ENCODE measurements at regions not wholly inside any gene's neighbourhood (a gene's known extent, or its start where the extent isn't known, plus 50 kb on each side); places are given as distances from the start of the nearest gene placed in this dataset.
"Not testable (repeated sequence)": the region's sequence is repeated elsewhere in the genome, so short reads cannot be mapped to it uniquely, and the experiment has no call there.

DNA sequence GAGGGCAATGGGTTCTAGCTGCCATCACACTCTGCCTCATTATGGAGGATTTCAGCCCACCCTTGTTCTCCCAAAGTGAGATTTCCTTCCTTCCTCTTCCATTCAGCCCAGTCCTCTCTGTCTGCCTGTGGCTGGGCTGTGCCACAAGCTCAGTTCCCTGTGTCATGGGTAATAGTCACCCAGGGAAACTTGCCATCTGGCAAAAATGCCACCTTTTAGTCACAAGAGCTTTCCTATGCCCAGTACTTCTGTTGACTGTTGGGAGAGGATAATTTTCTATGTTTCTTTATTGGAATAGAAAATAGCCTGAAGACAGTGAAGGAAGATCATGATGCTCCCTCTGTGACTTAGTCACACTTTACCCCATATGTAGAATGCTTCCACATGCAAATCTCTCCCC is 71.4 kb downstream of the TLR4 start:
- no peak for DNase-seq (ENCODE audit: low read depth)

DNA sequence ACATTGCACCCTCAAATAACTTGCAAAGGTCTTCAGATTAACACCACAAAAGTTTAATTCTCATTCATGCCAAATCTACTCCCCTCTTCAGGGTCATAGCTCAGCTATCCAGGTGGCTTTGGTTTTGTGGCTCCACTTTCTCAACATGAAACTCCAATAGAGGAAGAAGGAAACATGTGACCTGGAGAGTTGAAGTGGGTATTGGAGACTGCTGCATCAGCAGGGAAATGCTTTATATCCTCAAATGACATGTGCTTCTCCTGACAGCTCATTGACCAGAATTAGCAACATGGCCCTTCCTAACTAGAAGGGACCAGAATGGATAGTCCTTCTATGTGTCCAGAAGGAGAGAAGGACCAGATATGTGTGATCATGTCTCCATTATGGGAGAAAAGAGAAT is 73.6 kb downstream of the TLR4 start:
- DNase-seq (ENCODE audit: low read depth): no peak

- DNase-seq (ENCODE audit: low read depth): no peak
Observed at GRCh38 chr9:117779760-117780159, 75.6 kb downstream of the TLR4 start.

DNA sequence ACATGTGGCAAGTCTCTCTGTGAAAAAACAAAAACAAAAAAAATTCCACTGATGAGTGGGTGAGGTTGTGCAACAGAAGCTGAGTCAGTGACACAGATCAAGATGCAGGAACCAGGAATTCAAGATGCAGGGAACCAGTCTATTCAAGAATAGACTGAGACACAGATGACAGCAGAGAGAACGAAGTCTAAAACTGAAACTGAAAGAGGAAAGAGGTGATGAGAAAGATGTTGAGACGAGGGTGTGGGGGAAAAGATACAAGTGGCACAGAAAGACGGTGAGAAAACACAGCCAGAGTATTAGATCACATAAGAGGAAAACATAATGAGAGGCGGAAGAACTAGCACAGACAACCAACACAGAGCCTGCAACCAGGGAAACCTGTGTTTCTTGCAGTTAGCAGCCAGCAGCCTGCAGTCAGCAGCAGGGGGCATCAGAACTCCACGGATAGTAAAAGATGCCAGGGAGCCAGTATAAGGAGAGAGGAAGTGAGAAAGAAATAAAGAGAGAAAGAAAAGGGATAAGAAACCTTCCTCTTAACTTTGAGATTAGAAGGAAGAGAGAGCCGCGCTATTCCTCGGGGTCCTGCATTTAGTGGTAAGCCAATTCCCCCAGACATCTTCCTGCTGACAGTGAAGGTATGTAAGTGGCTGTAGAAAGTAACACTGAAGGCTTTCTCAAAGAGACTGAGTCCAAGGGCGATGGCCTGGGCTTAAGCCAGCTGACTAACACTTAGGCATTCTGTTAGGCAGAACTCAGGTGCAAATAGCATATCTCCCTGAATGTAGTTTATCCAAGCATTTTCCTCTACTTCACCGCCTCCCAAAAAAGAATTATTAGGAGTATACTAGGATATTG is 79.0 kb downstream of the TLR4 start:
- peak; percentile 19 for DNase-seq (ENCODE audit: low read depth)

- no peak for DNase-seq (ENCODE audit: low read depth)
Observed at GRCh38 chr9:117783828-117784227, 79.6 kb downstream of the TLR4 start.

DNA sequence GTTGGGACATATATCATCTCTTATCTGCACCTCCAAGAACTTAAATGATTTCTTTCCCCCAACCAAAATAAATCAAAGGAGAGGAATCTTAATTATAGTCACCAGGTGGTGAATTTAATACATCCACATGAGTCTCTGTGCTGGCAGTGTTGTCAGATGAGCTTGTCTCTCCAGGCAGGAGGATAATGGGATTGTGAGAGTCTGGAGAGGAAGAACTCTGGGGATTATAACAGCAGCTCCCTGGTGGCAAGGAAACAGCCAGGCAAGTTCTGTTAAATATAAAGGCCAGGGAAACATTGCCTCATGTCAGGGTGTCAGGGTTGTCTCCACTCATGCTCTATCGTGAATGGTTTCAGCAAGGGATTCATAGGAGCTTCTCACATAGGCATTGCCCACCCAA is 80.8 kb downstream of the TLR4 start:
- no peak for DNase-seq (ENCODE audit: low read depth)

DNA sequence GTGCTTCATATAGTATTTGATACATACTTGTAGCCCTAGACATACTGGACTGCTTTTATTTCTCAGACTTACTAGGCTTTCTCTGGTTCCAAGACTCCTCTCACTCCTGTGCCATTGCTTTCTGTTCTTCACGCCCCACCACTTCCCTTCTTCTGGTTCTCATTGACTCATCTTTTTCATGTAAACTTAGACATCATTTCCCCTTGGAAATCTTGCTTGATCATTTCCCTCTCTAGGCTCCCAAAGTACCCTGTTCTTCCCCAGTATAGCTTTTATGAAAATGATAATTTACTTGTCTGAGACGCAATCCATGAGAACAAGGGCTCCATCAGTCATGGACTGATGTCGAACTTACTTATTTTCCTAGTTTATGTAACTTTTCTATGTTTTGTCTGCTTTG is 83.5 kb downstream of the TLR4 start:
- no peak for DNase-seq (ENCODE audit: low read depth)

- no peak for DNase-seq (ENCODE audit: low read depth)
Observed at GRCh38 chr9:117795271-117795670, 91.1 kb downstream of the TLR4 start.

DNA sequence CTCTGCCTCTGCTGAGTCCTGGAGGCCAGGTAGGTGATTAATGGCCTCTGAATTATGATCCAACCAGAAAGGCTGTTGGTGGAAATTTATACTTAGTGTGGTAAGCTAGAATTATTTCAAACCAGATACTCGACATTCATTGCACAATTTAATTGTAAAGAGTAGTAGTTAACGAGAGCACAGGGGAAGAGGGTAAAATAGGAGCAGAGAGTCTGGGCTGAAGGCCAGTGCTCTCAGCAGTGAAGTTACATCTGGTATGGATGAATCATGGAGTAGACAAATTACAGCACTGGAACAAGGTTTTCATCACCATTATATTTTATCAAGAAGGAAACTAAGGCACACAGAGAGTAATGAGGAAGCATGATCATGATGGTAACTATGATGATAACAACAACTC is 92.5 kb downstream of the TLR4 start:
- peak; percentile 7 for DNase-seq (ENCODE audit: low read depth)

DNA sequence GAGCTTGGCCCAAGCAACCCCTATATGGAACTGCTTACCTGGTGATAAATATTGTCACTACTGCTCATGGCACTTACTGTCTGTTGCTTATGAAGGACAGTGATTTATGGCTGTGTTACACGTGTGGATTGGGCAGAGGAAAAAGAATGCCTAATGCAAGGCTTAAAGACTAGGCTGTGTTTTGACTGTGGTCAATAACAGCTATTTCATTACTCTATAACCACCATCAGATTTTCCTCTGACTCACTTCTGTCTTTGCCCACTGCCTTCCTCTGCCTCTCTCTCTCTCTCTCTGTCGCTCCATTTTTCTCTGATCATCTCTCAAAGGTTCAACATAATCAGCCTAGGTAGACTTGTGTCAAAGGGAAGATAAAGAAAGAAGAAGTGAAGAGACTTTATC is 96.2 kb downstream of the TLR4 start:
- no peak for DNase-seq (ENCODE audit: low read depth)

GRCh38 chr9:117809751-117810150 is 105.5 kb downstream of the TLR4 start:
- DNase-seq (ENCODE audit: low read depth): no peak

DNA sequence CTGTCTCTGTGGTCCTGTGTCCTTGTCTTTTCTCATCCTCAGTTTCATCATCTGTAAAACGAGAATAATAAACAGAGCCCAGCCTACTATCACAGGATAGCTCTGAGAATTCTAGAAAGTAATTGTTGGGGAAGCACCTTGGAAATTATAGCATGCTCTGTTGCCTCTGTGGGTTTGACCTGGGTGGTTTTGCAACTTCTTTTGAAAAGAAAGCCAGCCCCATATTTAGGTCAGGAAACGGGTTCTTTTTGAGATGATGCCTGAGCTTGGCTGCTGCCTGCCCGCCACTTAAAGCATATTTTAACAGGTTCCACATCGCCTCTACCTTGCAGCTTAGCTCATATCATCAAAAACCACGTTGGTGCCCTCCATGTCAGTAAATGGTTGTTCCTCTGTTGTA is 111.1 kb downstream of the TLR4 start:
- no peak for DNase-seq (ENCODE audit: low read depth)

- no peak for DNase-seq (ENCODE audit: low read depth)
Observed at GRCh38 chr9:117815948-117816347, 111.7 kb downstream of the TLR4 start.

- no peak for DNase-seq (ENCODE audit: low read depth)
Observed at GRCh38 chr9:117821954-117822353, 117.8 kb downstream of the TLR4 start.

DNA sequence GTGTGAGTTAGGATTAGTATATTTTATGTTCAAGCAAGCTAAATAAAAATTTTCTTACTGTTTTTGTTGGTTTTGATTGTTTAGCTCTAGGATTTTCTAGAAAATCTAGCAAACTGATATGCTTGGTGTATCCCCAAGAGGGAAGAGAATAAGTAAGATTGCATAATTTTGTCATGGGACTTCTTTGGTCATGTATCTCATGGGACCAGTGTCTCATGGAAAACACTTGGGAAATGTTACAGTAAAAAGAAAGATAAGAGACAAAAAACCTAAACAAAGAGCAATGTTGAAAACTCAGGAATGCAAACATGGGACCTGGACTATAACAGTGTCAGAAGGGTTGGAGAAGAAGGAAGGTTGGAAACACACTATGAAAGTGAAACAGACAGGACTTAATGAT is 119.4 kb downstream of the TLR4 start:
- DNase-seq (ENCODE audit: low read depth): no peak

DNA sequence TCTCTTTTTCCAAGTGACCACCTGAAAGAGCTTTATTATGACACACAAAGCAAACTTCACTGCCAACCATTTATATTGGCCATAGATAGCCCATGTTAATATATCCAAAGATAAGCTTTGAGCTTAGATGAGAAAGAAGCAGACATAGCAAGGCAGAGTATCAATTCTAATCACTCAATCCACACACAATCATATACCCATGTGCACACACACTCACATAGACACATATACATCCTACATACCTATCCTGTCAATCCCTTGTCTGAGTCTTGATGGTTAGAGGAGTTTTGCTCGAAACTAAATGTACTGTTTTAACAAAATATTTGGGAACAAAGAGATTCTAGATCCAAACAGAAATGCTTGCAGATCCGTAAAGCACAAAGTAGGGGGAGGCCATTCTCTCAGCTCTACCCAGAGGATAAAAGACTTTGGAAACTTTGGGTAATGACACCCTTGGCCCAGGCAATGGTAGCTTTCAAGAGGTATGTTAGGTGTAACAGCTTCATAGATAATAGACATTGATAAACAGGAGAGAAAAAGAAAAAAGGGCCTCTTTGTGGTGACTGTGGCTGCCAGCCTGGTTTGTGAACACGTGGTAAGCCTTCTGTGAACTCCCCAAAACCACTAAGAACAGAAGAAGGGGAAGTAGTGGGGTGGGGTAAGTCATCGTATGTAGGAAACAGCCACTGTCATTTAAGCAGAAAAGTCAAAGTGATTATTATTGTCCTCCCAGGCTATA is 121.6 kb downstream of the TLR4 start:
- DNase-seq (ENCODE audit: low read depth): no peak

GRCh38 chr9:117826837-117827236 is 122.6 kb downstream of the TLR4 start:
- no peak for DNase-seq (ENCODE audit: low read depth)

DNA sequence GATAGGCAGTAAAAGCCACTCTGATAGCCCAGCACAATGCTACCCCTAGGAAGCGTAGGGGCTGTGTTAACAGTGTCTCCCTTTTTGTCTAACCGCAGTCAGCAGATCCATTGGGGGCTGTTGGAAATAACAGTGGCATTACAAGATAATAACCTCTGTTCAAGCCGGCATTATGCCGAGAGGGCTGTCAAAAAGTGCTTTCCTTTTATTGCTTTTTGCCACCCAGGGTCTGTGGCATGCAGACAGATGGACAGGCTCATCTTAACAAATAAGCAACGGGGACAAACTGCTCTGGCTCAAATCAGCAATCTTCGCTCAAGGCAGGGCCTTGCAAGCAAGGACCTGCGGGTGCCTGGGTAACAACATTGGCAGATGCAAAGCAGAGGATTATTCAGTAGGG is 123.3 kb downstream of the TLR4 start:
- DNase-seq (ENCODE audit: low read depth): no peak

DNA sequence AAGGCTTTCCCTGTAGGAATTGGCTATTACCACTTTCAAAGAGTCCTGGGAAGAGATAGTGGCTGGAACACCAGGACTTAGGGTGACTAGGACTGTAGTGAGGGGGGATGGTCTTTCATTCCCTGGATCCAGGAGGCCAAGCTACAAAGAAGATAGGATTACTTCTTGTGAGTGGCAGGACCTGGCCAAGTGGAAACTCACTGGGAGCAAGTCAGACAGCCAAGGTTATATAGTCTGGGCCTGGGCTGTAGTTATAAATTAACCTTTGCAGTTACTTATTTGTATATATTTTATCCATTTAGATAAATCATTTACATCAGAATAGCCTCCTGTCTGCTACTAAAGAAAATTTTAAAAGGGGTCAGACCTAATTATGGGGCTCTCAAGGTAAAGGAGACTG is 124.3 kb downstream of the TLR4 start:
- DNase-seq (ENCODE audit: low read depth): no peak

GRCh38 chr9:117835798-117836197 is 131.6 kb downstream of the TLR4 start:
- no peak for DNase-seq (ENCODE audit: low read depth)

GRCh38 chr9:117839862-117840261 is 135.7 kb downstream of the TLR4 start:
- DNase-seq (ENCODE audit: low read depth): no peak

- not testable (repeated sequence) for DNase-seq (ENCODE audit: low read depth)
Observed at GRCh38 chr9:117851836-117852461, 147.7 kb downstream of the TLR4 start.

DNA sequence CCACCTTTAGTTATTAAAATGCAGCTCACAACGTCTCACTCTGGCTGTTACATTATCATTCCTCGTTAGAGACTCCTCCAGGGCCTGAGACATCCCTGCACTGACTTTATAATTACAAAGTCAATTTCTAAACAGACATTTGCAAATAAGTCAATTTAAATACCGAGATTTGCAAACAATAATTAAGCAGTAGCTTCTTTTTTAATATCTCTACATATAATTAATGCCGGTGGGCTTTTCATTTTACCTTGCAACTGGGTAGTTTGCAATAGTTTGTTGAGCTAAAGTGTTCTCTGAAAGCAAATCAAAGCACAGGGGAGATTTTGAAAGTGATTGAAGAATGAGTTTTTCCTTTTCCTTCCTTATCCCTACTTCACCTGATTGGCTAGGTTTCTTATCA is 154.4 kb downstream of the TLR4 start:
- DNase-seq (ENCODE audit: low read depth): no peak

All from amniotic epithelial cell (primary cell).